ENCODE measurements at regions not wholly inside any gene's neighbourhood (a gene's known extent, or its start where the extent isn't known, plus 50 kb on each side); places are given as distances from the start of the nearest gene placed in this dataset.

GRCh38 chr9:80554301-80554700 is 982.5 kb downstream of the TLE4 start:
- no peak overlapping the region for H3K4me3 ChIP-seq (ENCODE audit: low read length)
- H3K27me3 ChIP-seq (ENCODE audit: insufficient read depth, low read length): no peaks in the 10 kb centered on the region
- H3K36me3 ChIP-seq (ENCODE audit: insufficient read depth, low read length): no peaks in the 10 kb centered on the region
- no peaks in the 10 kb centered on the region for H3K9me3 ChIP-seq (ENCODE audit: low read length)
- peaks cover 2% of the 10 kb centered on the region for H3K4me1 ChIP-seq (ENCODE audit: insufficient read depth, low read length)
- no peak overlapping the region for H2AFZ ChIP-seq (ENCODE audit: low read depth, low read length)

DNA sequence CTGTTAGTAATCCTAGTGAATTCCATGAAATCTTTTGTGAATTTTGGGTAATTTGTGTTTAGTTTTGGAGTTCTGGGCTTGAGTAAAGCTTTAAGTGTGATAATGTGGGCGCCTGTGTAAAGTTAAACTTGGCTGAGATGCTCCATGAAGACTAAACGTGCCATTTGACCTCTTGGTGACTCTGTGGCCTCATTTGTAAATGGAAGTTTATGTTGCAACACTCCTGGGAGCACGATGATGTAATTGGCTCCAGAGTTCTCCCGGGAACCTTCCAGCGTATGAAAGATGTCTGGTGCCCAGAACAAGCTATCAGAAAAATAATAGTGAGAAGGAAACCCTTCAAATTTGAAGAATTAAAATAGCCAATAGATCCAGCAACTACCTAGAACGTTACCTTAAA is 981.2 kb downstream of the TLE4 start:
- H3K36me3 ChIP-seq (ENCODE audit: insufficient read depth, low read length): no peaks in the 10 kb centered on the region
- H3K4me1 ChIP-seq (ENCODE audit: insufficient read depth, low read length): peaks cover 2% of the 10 kb centered on the region
- no peak overlapping the region for H3K4me3 ChIP-seq (ENCODE audit: low read length)
- no peak overlapping the region for H2AFZ ChIP-seq (ENCODE audit: low read depth, low read length)
- H3K9me3 ChIP-seq (ENCODE audit: low read length): no peaks in the 10 kb centered on the region
- H3K27me3 ChIP-seq (ENCODE audit: insufficient read depth, low read length): no peaks in the 10 kb centered on the region

DNA sequence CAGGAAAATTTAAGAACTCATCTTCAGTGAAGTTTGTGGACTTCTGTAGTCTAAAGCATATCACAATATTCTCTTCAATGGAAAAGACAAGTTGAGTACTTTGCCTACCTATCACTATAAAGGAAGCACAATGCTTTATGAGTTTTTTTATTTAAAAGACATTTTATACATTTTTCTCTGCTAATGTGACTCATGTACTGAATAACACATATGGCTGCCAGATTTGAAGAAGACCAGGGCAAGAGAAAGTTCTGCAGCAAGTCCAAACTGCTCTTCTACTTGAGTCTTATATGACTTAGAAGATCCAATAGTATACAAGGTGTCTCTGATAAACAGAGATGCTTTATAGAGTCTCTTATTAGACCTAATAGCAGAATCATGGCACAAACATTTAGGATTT is 978.4 kb downstream of the TLE4 start:
- H3K4me1 ChIP-seq (ENCODE audit: insufficient read depth, low read length): peaks cover 2% of the 10 kb centered on the region
- no peaks in the 10 kb centered on the region for H3K9me3 ChIP-seq (ENCODE audit: low read length)
- no peak overlapping the region for H2AFZ ChIP-seq (ENCODE audit: low read depth, low read length)
- no peak overlapping the region for H3K4me3 ChIP-seq (ENCODE audit: low read length)
- no peaks in the 10 kb centered on the region for H3K27me3 ChIP-seq (ENCODE audit: insufficient read depth, low read length)
- H3K36me3 ChIP-seq (ENCODE audit: insufficient read depth, low read length): no peaks in the 10 kb centered on the region

- Histone ChIP-seq H3K36me3 (ENCODE audit: insufficient read depth, low read length) (no peaks in the 10 kb centered on the region), H2AFZ (ENCODE audit: low read depth, low read length) (no peak overlapping the region), H3K4me1 (ENCODE audit: insufficient read depth, low read length) (no peaks in the 10 kb centered on the region), H3K9me3 (ENCODE audit: low read length) (no peaks in the 10 kb centered on the region), H3K27me3 (ENCODE audit: insufficient read depth, low read length) (no peaks in the 10 kb centered on the region), H3K4me3 (ENCODE audit: low read length) (no peak overlapping the region)
Observed at GRCh38 chr9:80547613-80548012, 975.8 kb downstream of the TLE4 start.

DNA sequence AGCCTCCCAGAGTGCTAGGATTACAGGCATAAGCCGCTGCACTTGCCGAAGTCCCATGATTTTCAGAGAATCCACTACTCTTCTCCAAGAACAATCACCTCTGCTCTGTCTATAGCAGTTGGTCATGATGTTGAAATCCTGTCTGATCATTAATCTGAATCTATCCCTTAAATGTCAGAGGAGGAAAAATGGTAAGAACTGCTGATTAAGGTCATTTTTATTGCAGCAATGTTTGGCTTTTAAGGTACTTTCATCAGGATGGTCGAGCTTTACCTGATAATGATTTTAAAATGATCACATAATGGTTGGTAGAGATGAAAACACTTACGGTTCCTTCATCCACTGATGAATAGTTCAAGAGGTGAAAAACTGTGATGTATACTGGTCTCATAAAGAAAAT is 968.6 kb downstream of the TLE4 start:
- H3K27me3 ChIP-seq (ENCODE audit: insufficient read depth, low read length): no peaks in the 10 kb centered on the region
- no peaks in the 10 kb centered on the region for H3K9me3 ChIP-seq (ENCODE audit: low read length)
- no peaks in the 10 kb centered on the region for H3K4me1 ChIP-seq (ENCODE audit: insufficient read depth, low read length)
- no peaks in the 10 kb centered on the region for H3K36me3 ChIP-seq (ENCODE audit: insufficient read depth, low read length)
- H2AFZ ChIP-seq (ENCODE audit: low read depth, low read length): no peak overlapping the region
- H3K4me3 ChIP-seq (ENCODE audit: low read length): no peak overlapping the region

GRCh38 chr9:80538976-80539375 is 967.2 kb downstream of the TLE4 start:
- H3K4me1 ChIP-seq (ENCODE audit: insufficient read depth, low read length): no peaks in the 10 kb centered on the region
- H2AFZ ChIP-seq (ENCODE audit: low read depth, low read length): no peak overlapping the region
- H3K27me3 ChIP-seq (ENCODE audit: insufficient read depth, low read length): no peaks in the 10 kb centered on the region
- no peaks in the 10 kb centered on the region for H3K36me3 ChIP-seq (ENCODE audit: insufficient read depth, low read length)
- H3K9me3 ChIP-seq (ENCODE audit: low read length): no peaks in the 10 kb centered on the region
- no peak overlapping the region for H3K4me3 ChIP-seq (ENCODE audit: low read length)

- no peak overlapping the region for H2AFZ ChIP-seq (ENCODE audit: low read depth, low read length)
- H3K4me1 ChIP-seq (ENCODE audit: insufficient read depth, low read length): no peaks in the 10 kb centered on the region
- H3K9me3 ChIP-seq (ENCODE audit: low read length): no peaks in the 10 kb centered on the region
- H3K36me3 ChIP-seq (ENCODE audit: insufficient read depth, low read length): no peaks in the 10 kb centered on the region
- H3K27me3 ChIP-seq (ENCODE audit: insufficient read depth, low read length): no peaks in the 10 kb centered on the region
- no peak overlapping the region for H3K4me3 ChIP-seq (ENCODE audit: low read length)
Observed at GRCh38 chr9:80522465-80522864, 950.7 kb downstream of the TLE4 start.

- Histone ChIP-seq H3K4me1 (ENCODE audit: insufficient read depth, low read length) (no peaks in the 10 kb centered on the region), H2AFZ (ENCODE audit: low read depth, low read length) (no peak overlapping the region), H3K27me3 (ENCODE audit: insufficient read depth, low read length) (no peaks in the 10 kb centered on the region), H3K4me3 (ENCODE audit: low read length) (no peak overlapping the region), H3K9me3 (ENCODE audit: low read length) (no peaks in the 10 kb centered on the region), H3K36me3 (ENCODE audit: insufficient read depth, low read length) (no peaks in the 10 kb centered on the region)
Observed at GRCh38 chr9:80521151-80521550, 949.4 kb downstream of the TLE4 start.

DNA sequence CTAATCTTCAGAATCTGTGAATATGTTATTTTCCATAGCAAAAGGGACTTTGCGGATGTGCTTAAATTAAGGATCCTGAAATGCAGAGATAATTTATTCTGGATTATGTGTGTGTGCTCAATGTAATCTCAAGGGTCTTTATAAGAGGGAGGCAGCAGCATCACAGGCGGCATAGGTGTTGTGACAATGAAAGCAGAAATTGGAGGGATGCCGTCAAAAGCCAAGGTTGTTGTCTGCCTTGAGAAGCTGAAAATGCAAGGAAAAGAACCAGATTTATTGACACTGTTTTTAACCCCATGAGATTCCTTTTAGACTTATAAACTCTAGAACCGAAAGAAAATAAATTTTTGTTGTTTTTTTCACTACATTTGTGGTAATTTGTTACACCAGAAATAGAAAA is 948.5 kb downstream of the TLE4 start:
- Histone ChIP-seq H3K4me1 (ENCODE audit: insufficient read depth, low read length) (no peaks in the 10 kb centered on the region), H3K4me3 (ENCODE audit: low read length) (no peak overlapping the region), H3K9me3 (ENCODE audit: low read length) (no peaks in the 10 kb centered on the region), H2AFZ (ENCODE audit: low read depth, low read length) (no peak overlapping the region), H3K27me3 (ENCODE audit: insufficient read depth, low read length) (no peaks in the 10 kb centered on the region), H3K36me3 (ENCODE audit: insufficient read depth, low read length) (no peaks in the 10 kb centered on the region)

- Histone ChIP-seq H3K27me3 (ENCODE audit: insufficient read depth, low read length) (no peaks in the 10 kb centered on the region), H2AFZ (ENCODE audit: low read depth, low read length) (no peak overlapping the region), H3K36me3 (ENCODE audit: insufficient read depth, low read length) (no peaks in the 10 kb centered on the region), H3K9me3 (ENCODE audit: low read length) (no peaks in the 10 kb centered on the region), H3K4me1 (ENCODE audit: insufficient read depth, low read length) (no peaks in the 10 kb centered on the region), H3K4me3 (ENCODE audit: low read length) (no peak overlapping the region)
Observed at GRCh38 chr9:80518441-80518840, 946.7 kb downstream of the TLE4 start.

- H3K4me3 ChIP-seq (ENCODE audit: low read length): no peak overlapping the region
- no peaks in the 10 kb centered on the region for H3K36me3 ChIP-seq (ENCODE audit: insufficient read depth, low read length)
- no peaks in the 10 kb centered on the region for H3K4me1 ChIP-seq (ENCODE audit: insufficient read depth, low read length)
- H2AFZ ChIP-seq (ENCODE audit: low read depth, low read length): no peak overlapping the region
- H3K9me3 ChIP-seq (ENCODE audit: low read length): no peaks in the 10 kb centered on the region
- H3K27me3 ChIP-seq (ENCODE audit: insufficient read depth, low read length): no peaks in the 10 kb centered on the region
Observed at GRCh38 chr9:80516679-80517078, 944.9 kb downstream of the TLE4 start.

GRCh38 chr9:80509358-80509757 is 937.6 kb downstream of the TLE4 start:
- no peak overlapping the region for H2AFZ ChIP-seq (ENCODE audit: low read depth, low read length)
- H3K9me3 ChIP-seq (ENCODE audit: low read length): no peaks in the 10 kb centered on the region
- no peaks in the 10 kb centered on the region for H3K36me3 ChIP-seq (ENCODE audit: insufficient read depth, low read length)
- peaks cover 5% of the 10 kb centered on the region for H3K4me1 ChIP-seq (ENCODE audit: insufficient read depth, low read length)
- no peak overlapping the region for H3K4me3 ChIP-seq (ENCODE audit: low read length)
- no peaks in the 10 kb centered on the region for H3K27me3 ChIP-seq (ENCODE audit: insufficient read depth, low read length)

DNA sequence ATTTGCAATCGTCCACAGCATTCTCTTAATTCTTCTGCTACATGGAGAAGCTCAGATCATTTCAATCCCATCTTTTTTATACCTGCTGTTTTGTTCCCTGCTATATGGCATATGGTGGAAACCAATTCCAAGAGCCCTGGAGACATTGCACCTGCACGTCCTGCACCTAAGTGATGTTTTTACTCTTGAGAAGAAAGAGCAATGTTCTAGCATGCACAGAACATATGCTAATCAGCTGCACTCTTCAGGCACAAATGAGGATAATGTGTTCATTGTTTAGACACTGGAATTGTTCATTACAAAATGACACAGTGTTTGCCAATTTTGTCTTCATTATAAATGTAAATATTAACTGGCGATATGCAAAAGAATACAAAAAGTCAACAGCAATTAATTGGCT is 935.8 kb downstream of the TLE4 start:
- Histone ChIP-seq H3K36me3 (ENCODE audit: insufficient read depth, low read length) (no peaks in the 10 kb centered on the region), H3K27me3 (ENCODE audit: insufficient read depth, low read length) (no peaks in the 10 kb centered on the region), H3K9me3 (ENCODE audit: low read length) (no peaks in the 10 kb centered on the region), H3K4me3 (ENCODE audit: low read length) (no peak overlapping the region), H2AFZ (ENCODE audit: low read depth, low read length) (no peak overlapping the region), H3K4me1 (ENCODE audit: insufficient read depth, low read length) (peaks cover 13% of the 10 kb centered on the region)

GRCh38 chr9:80504601-80505230 is 933.0 kb downstream of the TLE4 start:
- H2AFZ ChIP-seq (ENCODE audit: low read depth, low read length): no peak overlapping the region
- H3K9me3 ChIP-seq (ENCODE audit: low read length): no peaks in the 10 kb centered on the region
- H3K36me3 ChIP-seq (ENCODE audit: insufficient read depth, low read length): no peaks in the 10 kb centered on the region
- no peaks in the 10 kb centered on the region for H3K27me3 ChIP-seq (ENCODE audit: insufficient read depth, low read length)
- H3K4me1 ChIP-seq (ENCODE audit: insufficient read depth, low read length): peaks cover 13% of the 10 kb centered on the region
- no peak overlapping the region for H3K4me3 ChIP-seq (ENCODE audit: low read length)

Data from neuron (in vitro differentiated cells).